K562 (cell line): ENCODE measurements at regions not wholly inside any gene's neighbourhood (a gene's known extent, or its start where the extent isn't known, plus 50 kb on each side); places are given as distances from the start of the nearest gene placed in this dataset.

Source experiments
- BRF1 ChIP-seq: IDR thresholded peaks from 3 replicates; pipeline ENCODE4 v1.6.1; 2011; ENCODE audit warnings: borderline replicate concordance, mild to moderate bottlenecking; ENCODE audit not compliant: insufficient read length; ENCODE audit errors: extremely low read depth
- CBFA2T3 ChIP-seq: fragments of 450-650 bp; IDR thresholded peaks from 2 replicates; pipeline ENCODE4 v1.6.1; 2017
- HNRNPK ChIP-seq: fragments of 200-400 bp; formaldehyde crosslinking; IDR thresholded peaks from one replicate; pipeline ENCODE4 v1.6.1; 2018; ENCODE audit warnings: mild to moderate bottlenecking, low read depth, low read length; ENCODE audit not compliant: poor library complexity, severe bottlenecking
- L3MBTL2 ChIP-seq: fragments of 450-650 bp; IDR thresholded peaks from 2 replicates; pipeline ENCODE4 v1.6.1; 2016; ENCODE audit warnings: mild to moderate bottlenecking, moderate library complexity
- MAZ ChIP-seq, 2 experiments: fragments of 450-650 bp in 1 of 2; sonication (generic) in 1 of 2; formaldehyde crosslinking; IDR thresholded peaks in 1 of 2; conservative IDR thresholded peaks in 1 of 2; 2 replicates each; pipeline versions ENCODE4 v1.4.0 to v1.5.0; 2020; ENCODE audit warnings: mild to moderate bottlenecking in 1 of 2, missing genetic modification reagents in 1 of 2
- STAT5B ChIP-seq: fragments of 250-450 bp; sonication (Bioruptor Pico); IDR thresholded peaks from 2 replicates; pipeline ENCODE4 v1.8.0; 2021; ENCODE audit warnings: mild to moderate bottlenecking, inconsistent platforms
- TAF15 ChIP-seq: fragments of 200-400 bp; formaldehyde crosslinking; IDR thresholded peaks from 2 replicates; pipeline ENCODE4 v1.6.1; 2017; ENCODE audit warnings: mild to moderate bottlenecking, low read depth, low read length, moderate library complexity
- TF ChIP-seq, protein P1 (sequence below): sonication (generic); formaldehyde crosslinking; IDR thresholded peaks from 2 replicates; pipeline ENCODE4 v1.5.0; 2020; ENCODE audit warnings: missing genetic modification reagents
- TF ChIP-seq, protein P2 (sequence below): fragments of 200-800 bp; sonication (Bioruptor generic); IDR thresholded peaks from 2 replicates; pipeline ENCODE4 v1.6.1; 2016; ENCODE audit warnings: missing genetic modification characterization, missing compliant biosample characterization
- TF ChIP-seq, protein P3 (sequence below): sonication (generic); formaldehyde crosslinking; IDR thresholded peaks from 2 replicates; pipeline ENCODE4 v1.8.0; 2022; ENCODE audit warnings: mild to moderate bottlenecking, missing genetic modification reagents
- TF ChIP-seq, protein P4 (sequence below): fragments of 450-650 bp; conservative IDR thresholded peaks from 2 replicates; pipeline ENCODE4 v1.6.1; 2016; ENCODE audit warnings: missing genetic modification characterization, low read depth, mild to moderate bottlenecking, control low read depth, missing compliant biosample characterization

DNA sequence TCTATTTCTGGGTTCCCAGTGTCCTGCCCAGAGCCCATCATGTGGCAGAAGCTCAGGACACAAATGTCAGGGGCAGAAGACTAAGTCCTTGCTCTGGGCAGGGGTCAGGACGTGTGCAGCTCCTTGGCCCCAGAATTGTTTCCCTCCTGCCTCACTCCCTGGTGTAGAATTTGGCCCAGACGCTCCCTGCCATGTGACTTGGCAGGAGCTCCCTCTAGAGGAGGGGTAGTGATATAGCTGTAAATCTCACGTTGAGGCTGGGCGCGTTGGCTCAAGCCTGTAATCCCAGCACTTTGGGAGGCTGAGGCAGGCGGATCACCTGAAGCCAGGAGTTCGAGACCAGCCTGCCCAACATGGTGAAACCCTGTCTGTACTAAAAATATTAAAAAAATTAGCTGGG, 91.2 kb downstream of the UBIAD1 start (continued):
- TF ChIP-seq MAZ (CRISPR knock-in tag; conservative IDR thresholded peaks at IDR 0.05 in 1 of 2, IDR thresholded peaks at IDR 0.05 in 1 of 2) (peak in 1 of 2 experiments; percentile 36; a peak in 1 of 4 replicates), STAT5B (no peak), L3MBTL2 (0 out of 2 replicates have a peak, but pooled peaks have one; percentile 22), CBFA2T3 (no peak), BRF1 (no peak), TAF15 (no peak), HNRNPK (no peak)
- TF ChIP-seq, protein P1, sequence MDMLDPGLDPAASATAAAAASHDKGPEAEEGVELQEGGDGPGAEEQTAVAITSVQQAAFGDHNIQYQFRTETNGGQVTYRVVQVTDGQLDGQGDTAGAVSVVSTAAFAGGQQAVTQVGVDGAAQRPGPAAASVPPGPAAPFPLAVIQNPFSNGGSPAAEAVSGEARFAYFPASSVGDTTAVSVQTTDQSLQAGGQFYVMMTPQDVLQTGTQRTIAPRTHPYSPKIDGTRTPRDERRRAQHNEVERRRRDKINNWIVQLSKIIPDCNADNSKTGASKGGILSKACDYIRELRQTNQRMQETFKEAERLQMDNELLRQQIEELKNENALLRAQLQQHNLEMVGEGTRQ (CRISPR knock-in tag), result peak; percentile 80
- TF ChIP-seq, protein P2, sequence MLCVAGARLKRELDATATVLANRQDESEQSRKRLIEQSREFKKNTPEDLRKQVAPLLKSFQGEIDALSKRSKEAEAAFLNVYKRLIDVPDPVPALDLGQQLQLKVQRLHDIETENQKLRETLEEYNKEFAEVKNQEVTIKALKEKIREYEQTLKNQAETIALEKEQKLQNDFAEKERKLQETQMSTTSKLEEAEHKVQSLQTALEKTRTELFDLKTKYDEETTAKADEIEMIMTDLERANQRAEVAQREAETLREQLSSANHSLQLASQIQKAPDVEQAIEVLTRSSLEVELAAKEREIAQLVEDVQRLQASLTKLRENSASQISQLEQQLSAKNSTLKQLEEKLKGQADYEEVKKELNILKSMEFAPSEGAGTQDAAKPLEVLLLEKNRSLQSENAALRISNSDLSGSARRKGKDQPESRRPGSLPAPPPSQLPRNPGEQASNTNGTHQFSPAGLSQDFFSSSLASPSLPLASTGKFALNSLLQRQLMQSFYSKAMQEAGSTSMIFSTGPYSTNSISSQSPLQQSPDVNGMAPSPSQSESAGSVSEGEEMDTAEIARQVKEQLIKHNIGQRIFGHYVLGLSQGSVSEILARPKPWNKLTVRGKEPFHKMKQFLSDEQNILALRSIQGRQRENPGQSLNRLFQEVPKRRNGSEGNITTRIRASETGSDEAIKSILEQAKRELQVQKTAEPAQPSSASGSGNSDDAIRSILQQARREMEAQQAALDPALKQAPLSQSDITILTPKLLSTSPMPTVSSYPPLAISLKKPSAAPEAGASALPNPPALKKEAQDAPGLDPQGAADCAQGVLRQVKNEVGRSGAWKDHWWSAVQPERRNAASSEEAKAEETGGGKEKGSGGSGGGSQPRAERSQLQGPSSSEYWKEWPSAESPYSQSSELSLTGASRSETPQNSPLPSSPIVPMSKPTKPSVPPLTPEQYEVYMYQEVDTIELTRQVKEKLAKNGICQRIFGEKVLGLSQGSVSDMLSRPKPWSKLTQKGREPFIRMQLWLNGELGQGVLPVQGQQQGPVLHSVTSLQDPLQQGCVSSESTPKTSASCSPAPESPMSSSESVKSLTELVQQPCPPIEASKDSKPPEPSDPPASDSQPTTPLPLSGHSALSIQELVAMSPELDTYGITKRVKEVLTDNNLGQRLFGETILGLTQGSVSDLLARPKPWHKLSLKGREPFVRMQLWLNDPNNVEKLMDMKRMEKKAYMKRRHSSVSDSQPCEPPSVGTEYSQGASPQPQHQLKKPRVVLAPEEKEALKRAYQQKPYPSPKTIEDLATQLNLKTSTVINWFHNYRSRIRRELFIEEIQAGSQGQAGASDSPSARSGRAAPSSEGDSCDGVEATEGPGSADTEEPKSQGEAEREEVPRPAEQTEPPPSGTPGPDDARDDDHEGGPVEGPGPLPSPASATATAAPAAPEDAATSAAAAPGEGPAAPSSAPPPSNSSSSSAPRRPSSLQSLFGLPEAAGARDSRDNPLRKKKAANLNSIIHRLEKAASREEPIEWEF (CRISPR knock-in tag), result no peak
- TF ChIP-seq, protein P3, sequence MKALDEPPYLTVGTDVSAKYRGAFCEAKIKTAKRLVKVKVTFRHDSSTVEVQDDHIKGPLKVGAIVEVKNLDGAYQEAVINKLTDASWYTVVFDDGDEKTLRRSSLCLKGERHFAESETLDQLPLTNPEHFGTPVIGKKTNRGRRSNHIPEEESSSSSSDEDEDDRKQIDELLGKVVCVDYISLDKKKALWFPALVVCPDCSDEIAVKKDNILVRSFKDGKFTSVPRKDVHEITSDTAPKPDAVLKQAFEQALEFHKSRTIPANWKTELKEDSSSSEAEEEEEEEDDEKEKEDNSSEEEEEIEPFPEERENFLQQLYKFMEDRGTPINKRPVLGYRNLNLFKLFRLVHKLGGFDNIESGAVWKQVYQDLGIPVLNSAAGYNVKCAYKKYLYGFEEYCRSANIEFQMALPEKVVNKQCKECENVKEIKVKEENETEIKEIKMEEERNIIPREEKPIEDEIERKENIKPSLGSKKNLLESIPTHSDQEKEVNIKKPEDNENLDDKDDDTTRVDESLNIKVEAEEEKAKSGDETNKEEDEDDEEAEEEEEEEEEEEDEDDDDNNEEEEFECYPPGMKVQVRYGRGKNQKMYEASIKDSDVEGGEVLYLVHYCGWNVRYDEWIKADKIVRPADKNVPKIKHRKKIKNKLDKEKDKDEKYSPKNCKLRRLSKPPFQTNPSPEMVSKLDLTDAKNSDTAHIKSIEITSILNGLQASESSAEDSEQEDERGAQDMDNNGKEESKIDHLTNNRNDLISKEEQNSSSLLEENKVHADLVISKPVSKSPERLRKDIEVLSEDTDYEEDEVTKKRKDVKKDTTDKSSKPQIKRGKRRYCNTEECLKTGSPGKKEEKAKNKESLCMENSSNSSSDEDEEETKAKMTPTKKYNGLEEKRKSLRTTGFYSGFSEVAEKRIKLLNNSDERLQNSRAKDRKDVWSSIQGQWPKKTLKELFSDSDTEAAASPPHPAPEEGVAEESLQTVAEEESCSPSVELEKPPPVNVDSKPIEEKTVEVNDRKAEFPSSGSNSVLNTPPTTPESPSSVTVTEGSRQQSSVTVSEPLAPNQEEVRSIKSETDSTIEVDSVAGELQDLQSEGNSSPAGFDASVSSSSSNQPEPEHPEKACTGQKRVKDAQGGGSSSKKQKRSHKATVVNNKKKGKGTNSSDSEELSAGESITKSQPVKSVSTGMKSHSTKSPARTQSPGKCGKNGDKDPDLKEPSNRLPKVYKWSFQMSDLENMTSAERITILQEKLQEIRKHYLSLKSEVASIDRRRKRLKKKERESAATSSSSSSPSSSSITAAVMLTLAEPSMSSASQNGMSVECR (CRISPR knock-in tag), result no peak
- TF ChIP-seq, protein P4, sequence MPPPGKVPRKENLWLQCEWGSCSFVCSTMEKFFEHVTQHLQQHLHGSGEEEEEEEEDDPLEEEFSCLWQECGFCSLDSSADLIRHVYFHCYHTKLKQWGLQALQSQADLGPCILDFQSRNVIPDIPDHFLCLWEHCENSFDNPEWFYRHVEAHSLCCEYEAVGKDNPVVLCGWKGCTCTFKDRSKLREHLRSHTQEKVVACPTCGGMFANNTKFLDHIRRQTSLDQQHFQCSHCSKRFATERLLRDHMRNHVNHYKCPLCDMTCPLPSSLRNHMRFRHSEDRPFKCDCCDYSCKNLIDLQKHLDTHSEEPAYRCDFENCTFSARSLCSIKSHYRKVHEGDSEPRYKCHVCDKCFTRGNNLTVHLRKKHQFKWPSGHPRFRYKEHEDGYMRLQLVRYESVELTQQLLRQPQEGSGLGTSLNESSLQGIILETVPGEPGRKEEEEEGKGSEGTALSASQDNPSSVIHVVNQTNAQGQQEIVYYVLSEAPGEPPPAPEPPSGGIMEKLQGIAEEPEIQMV (tag), result no peak
